Endothelial cell (in vitro differentiated cells): ENCODE measurements at regions not wholly inside any gene's neighbourhood (a gene's known extent, or its start where the extent isn't known, plus 50 kb on each side); places are given as distances from the start of the nearest gene placed in this dataset.

Source experiments
- DNase-seq: peaks from one replicate; pipeline ENCODE4 v3.0.0; 2021; ENCODE audit warnings: low spot score
- H3K27ac Mint-ChIP-seq: one replicate; pipeline ENCODE4 v1.8.0; 2021; ENCODE audit warnings: mixed read lengths, inconsistent platforms; ENCODE audit not compliant: unreplicated experiment
- H3K27me3 Mint-ChIP-seq: one replicate; pipeline ENCODE4 v1.8.0; 2021; ENCODE audit warnings: mild to moderate bottlenecking, moderate library complexity, mixed read lengths, inconsistent platforms; ENCODE audit not compliant: unreplicated experiment
- H3K36me3 Mint-ChIP-seq: one replicate; pipeline ENCODE4 v1.8.0; 2021; ENCODE audit warnings: mild to moderate bottlenecking, low read depth, mixed read lengths, inconsistent platforms; ENCODE audit not compliant: unreplicated experiment
- H3K4me1 Mint-ChIP-seq: one replicate; pipeline ENCODE4 v1.8.0; 2021; ENCODE audit warnings: mild to moderate bottlenecking, mixed read lengths, inconsistent platforms; ENCODE audit not compliant: unreplicated experiment
- H3K4me3 Mint-ChIP-seq: one replicate; pipeline ENCODE4 v1.8.0; 2021; ENCODE audit warnings: mild to moderate bottlenecking, mixed read lengths, inconsistent platforms; ENCODE audit not compliant: unreplicated experiment
- H3K9me3 Mint-ChIP-seq: one replicate; pipeline ENCODE4 v1.8.0; 2021; ENCODE audit warnings: mixed read lengths, inconsistent platforms; ENCODE audit not compliant: unreplicated experiment
- CTCF ChIP-seq: fragments of 200-600 bp; sonication (generic); IDR thresholded peaks from one replicate; pipeline ENCODE4 v1.5.0; 2021; ENCODE audit warnings: antibody characterized with exemption; ENCODE audit not compliant: unreplicated experiment

- H3K27me3 Mint-ChIP-seq: peaks cover 5% of the 10 kb centered on the region
- TF ChIP-seq CTCF: no peak
These were observed 58.7 kb upstream of the SH3RF3 start for GRCh38 chr2:109070290-109070689.

GRCh38 chr2:109069331-109070194, 59.4 kb upstream of the SH3RF3 start:
- TF ChIP-seq CTCF: no peak

More at GRCh38 chr2:109070290-109070689, 58.7 kb upstream of the SH3RF3 start:
- no peak for DNase-seq
- Mint-ChIP-seq H3K4me3 (no peak overlapping the region), H3K4me1 (peaks cover 7% of the 10 kb centered on the region), H3K27ac (no peak overlapping the region), H3K9me3 (no peaks in the 10 kb centered on the region), H3K36me3 (no peaks in the 10 kb centered on the region)

DNA sequence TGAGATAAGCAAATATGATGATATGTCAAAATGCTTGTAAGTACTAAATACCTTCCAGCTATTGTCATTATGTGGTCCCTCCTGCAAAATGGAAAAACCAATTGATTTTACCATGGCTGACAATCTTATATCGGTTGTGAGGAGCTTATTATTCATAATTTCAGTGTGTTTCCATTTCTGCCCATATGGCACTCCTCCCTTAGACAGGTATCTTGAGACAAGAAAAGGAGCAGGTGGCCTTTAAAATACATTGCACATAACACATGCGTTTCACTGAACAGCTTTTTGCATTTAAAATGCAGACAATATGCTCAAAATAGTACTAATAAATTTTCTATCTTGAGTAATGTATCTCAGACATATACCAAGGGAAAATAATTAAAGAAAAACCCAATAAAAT, 60.2 kb upstream of the SH3RF3 start:
- no peak for TF ChIP-seq CTCF
- no peak for DNase-seq
- no peaks in the 10 kb centered on the region for H3K36me3 Mint-ChIP-seq
- no peak overlapping the region for H3K4me3 Mint-ChIP-seq
- no peak overlapping the region for H3K27ac Mint-ChIP-seq
- peaks cover 7% of the 10 kb centered on the region for H3K4me1 Mint-ChIP-seq
- H3K27me3 Mint-ChIP-seq: peaks cover 5% of the 10 kb centered on the region
- no peaks in the 10 kb centered on the region for H3K9me3 Mint-ChIP-seq

More at GRCh38 chr2:109069331-109070194, 59.4 kb upstream of the SH3RF3 start:
- DNase-seq: no peak
- no peaks in the 10 kb centered on the region for H3K9me3 Mint-ChIP-seq
- H3K36me3 Mint-ChIP-seq: no peaks in the 10 kb centered on the region
- H3K27me3 Mint-ChIP-seq: peaks cover 5% of the 10 kb centered on the region
- H3K4me1 Mint-ChIP-seq: peaks cover 7% of the 10 kb centered on the region
- no peak overlapping the region for H3K27ac Mint-ChIP-seq
- H3K4me3 Mint-ChIP-seq: no peak overlapping the region

DNA sequence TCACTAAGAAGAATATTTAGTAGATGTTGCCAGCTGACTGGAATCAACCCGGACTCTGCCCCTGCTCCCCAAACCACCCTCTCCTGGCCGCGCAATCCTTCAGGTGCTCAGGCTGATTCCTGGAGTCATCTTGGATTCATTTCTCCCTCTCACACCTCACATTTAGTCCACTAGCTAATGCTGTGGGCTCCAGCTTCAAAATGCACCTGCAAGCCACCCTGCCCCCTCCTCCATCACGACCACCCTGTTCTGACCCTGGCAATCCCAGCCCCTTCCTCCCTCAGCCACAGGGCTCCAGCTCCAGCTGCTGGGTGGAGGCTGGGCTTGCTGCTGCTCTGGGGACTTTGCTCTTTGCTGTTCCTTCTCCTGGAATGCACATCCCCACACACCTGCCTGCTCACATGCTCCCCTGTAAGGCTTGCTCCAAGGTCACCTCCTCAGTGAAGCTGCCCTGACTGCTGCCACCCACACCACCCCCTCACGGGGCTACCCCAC, 61.3 kb upstream of the SH3RF3 start:
- no peak overlapping the region for H3K4me3 Mint-ChIP-seq
- H3K4me1 Mint-ChIP-seq: peaks cover 7% of the 10 kb centered on the region
- no peaks in the 10 kb centered on the region for H3K9me3 Mint-ChIP-seq
- DNase-seq: no peak
- H3K27ac Mint-ChIP-seq: peak overlapping the region; percentile 52
- H3K27me3 Mint-ChIP-seq: peaks cover 5% of the 10 kb centered on the region
- H3K36me3 Mint-ChIP-seq: no peaks in the 10 kb centered on the region
- TF ChIP-seq CTCF: no peak
